ENCODE measurements at regions not wholly inside any gene's neighbourhood (a gene's known extent, or its start where the extent isn't known, plus 50 kb on each side); places are given as distances from the start of the nearest gene placed in this dataset.

DNA sequence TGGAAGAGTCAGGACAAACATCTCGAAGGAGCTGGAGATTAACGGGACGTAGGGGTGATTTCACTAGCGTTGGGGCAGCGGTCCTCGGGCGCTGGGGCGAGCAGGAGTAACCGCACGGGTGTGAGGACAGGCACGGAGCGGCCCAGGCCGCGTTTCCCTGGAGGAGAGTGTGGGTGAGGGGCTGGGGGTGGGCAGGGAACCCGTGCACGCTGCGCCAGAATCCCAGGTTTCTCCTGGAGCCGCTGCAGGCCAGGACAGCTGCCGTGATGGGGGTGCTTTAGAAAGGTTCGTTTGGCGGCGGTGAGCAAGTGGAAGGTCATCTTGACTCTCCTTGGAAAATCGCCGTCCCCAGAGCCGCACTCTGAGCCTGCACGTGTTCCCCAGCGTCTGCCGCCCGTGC, 290.2 kb upstream of the IRX1 start:
- no peaks in the 10 kb centered on the region for H3K79me2 ChIP-seq (ENCODE audit: insufficient read depth, low read length)
- ATAC-seq (ENCODE audit: insufficient read depth, low read depth) (no peak), DNase-seq (no peak)
- TF ChIP-seq EZH2 (IDR thresholded peaks at IDR 0.05; ENCODE audit: borderline replicate concordance, low read depth, low read length, severe bottlenecking) = no peak
- TF ChIP-seq, protein P1, sequence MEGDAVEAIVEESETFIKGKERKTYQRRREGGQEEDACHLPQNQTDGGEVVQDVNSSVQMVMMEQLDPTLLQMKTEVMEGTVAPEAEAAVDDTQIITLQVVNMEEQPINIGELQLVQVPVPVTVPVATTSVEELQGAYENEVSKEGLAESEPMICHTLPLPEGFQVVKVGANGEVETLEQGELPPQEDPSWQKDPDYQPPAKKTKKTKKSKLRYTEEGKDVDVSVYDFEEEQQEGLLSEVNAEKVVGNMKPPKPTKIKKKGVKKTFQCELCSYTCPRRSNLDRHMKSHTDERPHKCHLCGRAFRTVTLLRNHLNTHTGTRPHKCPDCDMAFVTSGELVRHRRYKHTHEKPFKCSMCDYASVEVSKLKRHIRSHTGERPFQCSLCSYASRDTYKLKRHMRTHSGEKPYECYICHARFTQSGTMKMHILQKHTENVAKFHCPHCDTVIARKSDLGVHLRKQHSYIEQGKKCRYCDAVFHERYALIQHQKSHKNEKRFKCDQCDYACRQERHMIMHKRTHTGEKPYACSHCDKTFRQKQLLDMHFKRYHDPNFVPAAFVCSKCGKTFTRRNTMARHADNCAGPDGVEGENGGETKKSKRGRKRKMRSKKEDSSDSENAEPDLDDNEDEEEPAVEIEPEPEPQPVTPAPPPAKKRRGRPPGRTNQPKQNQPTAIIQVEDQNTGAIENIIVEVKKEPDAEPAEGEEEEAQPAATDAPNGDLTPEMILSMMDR (IDR thresholded peaks at IDR 0.05; ENCODE audit: borderline replicate concordance, extremely low read depth, low read length, poor library complexity, severe bottlenecking) = no peak
- H3K4me2 ChIP-seq (ENCODE audit: insufficient read depth, low read length) = no peak overlapping the region
- H4K20me1 ChIP-seq (ENCODE audit: insufficient read depth, low read length) = no peaks in the 10 kb centered on the region
- peaks cover 9% of the 10 kb centered on the region for H3K4me1 ChIP-seq (ENCODE audit: insufficient read depth, low read length)
- no peaks in the 10 kb centered on the region for H3K9me3 ChIP-seq (ENCODE audit: insufficient read depth, low read length, severe bottlenecking)
- H3K27ac ChIP-seq (ENCODE audit: low read length) = no peak overlapping the region
- H3K4me3 ChIP-seq (ENCODE audit: low read depth in 1 of 2, low read length in 2 of 2) = no peak overlapping the region
- H3K36me3 ChIP-seq (ENCODE audit: insufficient read depth, low read length) = no peaks in the 10 kb centered on the region
- H3K27me3 ChIP-seq (ENCODE audit: insufficient read depth, low read length, poor library complexity) = no peaks in the 10 kb centered on the region
- H2AFZ ChIP-seq (ENCODE audit: low read depth, low read length) = no peak overlapping the region
- H3K9ac ChIP-seq (ENCODE audit: low read depth, low read length) = no peak overlapping the region

DNA sequence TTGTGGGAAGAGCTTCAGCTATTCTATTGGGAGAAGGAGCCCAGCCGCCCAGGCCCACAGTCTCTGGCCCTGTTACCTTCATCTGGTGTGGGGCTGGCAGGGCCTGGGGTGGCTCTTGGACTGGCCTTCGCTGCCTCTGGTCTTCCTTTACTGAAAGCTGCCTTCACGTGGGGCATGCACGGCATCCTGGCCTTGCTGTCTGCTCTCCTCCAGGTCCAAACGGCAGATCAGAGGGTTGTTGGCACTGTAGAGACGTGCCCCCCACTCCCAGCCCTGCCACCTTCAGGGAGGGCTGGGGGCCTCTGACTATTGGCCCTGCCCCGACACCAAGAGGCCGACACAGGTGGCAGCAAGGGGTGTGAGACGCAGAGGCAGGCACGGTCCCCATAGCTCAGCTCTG, 291.3 kb upstream of the IRX1 start:
- Histone ChIP-seq H2AFZ (ENCODE audit: low read depth, low read length) (no peak overlapping the region), H3K27me3 (ENCODE audit: insufficient read depth, low read length, poor library complexity) (no peaks in the 10 kb centered on the region), H3K27ac (ENCODE audit: low read length) (no peak overlapping the region), H3K79me2 (ENCODE audit: insufficient read depth, low read length) (no peaks in the 10 kb centered on the region), H3K4me2 (ENCODE audit: insufficient read depth, low read length) (no peak overlapping the region), H4K20me1 (ENCODE audit: insufficient read depth, low read length) (no peaks in the 10 kb centered on the region), H3K36me3 (ENCODE audit: insufficient read depth, low read length) (no peaks in the 10 kb centered on the region), H3K4me1 (ENCODE audit: insufficient read depth, low read length) (peaks cover 9% of the 10 kb centered on the region), H3K4me3 (ENCODE audit: low read depth in 1 of 2, low read length in 2 of 2) (no peak overlapping the region), H3K9me3 (ENCODE audit: insufficient read depth, low read length, severe bottlenecking) (no peaks in the 10 kb centered on the region), H3K9ac (ENCODE audit: low read depth, low read length) (no peak overlapping the region)
- no peak for TF ChIP-seq EZH2 (IDR thresholded peaks at IDR 0.05; ENCODE audit: borderline replicate concordance, low read depth, low read length, severe bottlenecking)
- TF ChIP-seq, protein P1 (IDR thresholded peaks at IDR 0.05; ENCODE audit: borderline replicate concordance, extremely low read depth, low read length, poor library complexity, severe bottlenecking) = no peak
- ATAC-seq (ENCODE audit: insufficient read depth, low read depth) (no peak), DNase-seq (no peak)

DNA sequence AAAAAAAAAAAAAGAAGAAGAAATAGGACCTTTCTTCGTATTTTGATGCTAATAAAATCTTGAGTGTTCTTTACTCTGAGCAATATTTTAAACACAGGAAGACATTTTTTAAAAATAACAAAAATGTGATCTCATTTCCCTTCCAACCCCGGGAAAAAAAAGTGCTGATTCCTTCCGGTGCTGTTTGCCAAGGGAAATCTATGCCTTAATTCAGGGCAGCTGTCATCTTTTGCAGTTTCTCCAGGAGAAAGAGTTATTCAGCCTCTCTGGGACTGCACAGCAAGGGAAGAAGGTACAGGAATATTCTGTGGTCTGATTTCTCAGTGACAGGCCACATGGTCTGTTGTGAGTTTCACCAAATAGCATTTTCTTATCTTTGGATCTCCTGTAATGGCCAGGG, 291.9 kb upstream of the IRX1 start:
- TF ChIP-seq, protein P1 (IDR thresholded peaks at IDR 0.05; ENCODE audit: borderline replicate concordance, extremely low read depth, low read length, poor library complexity, severe bottlenecking) = no peak
- no peak for TF ChIP-seq EZH2 (IDR thresholded peaks at IDR 0.05; ENCODE audit: borderline replicate concordance, low read depth, low read length, severe bottlenecking)
- H3K9ac ChIP-seq (ENCODE audit: low read depth, low read length) = no peak overlapping the region
- peaks cover 9% of the 10 kb centered on the region for H3K4me1 ChIP-seq (ENCODE audit: insufficient read depth, low read length)
- no peak overlapping the region for H2AFZ ChIP-seq (ENCODE audit: low read depth, low read length)
- no peaks in the 10 kb centered on the region for H4K20me1 ChIP-seq (ENCODE audit: insufficient read depth, low read length)
- H3K27me3 ChIP-seq (ENCODE audit: insufficient read depth, low read length, poor library complexity) = no peaks in the 10 kb centered on the region
- ATAC-seq (ENCODE audit: insufficient read depth, low read depth) (no peak), DNase-seq (no peak)
- H3K4me3 ChIP-seq (ENCODE audit: low read depth in 1 of 2, low read length in 2 of 2) = no peak overlapping the region
- no peaks in the 10 kb centered on the region for H3K79me2 ChIP-seq (ENCODE audit: insufficient read depth, low read length)
- H3K27ac ChIP-seq (ENCODE audit: low read length) = no peak overlapping the region
- H3K4me2 ChIP-seq (ENCODE audit: insufficient read depth, low read length) = no peak overlapping the region
- no peaks in the 10 kb centered on the region for H3K9me3 ChIP-seq (ENCODE audit: insufficient read depth, low read length, severe bottlenecking)
- H3K36me3 ChIP-seq (ENCODE audit: insufficient read depth, low read length) = no peaks in the 10 kb centered on the region

DNA sequence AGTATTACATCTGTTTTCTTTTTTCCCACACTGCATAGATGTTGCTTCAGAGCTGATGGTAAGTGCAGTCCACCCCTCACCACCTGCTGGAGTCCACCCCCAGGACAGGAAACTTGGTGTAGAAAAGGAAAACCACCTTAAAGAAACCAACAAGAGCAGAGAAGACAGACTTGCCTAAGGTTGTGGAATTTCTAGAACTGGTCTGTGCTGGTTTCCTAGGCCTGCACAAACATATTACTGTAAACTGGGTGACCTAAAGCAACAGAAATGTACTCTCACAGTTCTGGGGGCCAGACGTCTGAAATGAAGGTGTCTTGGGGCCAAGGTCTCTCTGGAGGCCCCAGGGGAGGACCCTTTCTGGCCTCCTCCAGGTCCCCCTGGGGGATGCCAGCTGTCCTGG, 293.4 kb upstream of the IRX1 start:
- TF ChIP-seq, protein P1 (IDR thresholded peaks at IDR 0.05; ENCODE audit: borderline replicate concordance, extremely low read depth, low read length, poor library complexity, severe bottlenecking) = no peak
- no peak for TF ChIP-seq EZH2 (IDR thresholded peaks at IDR 0.05; ENCODE audit: borderline replicate concordance, low read depth, low read length, severe bottlenecking)
- DNase-seq (no peak), ATAC-seq (ENCODE audit: insufficient read depth, low read depth) (peak; percentile 48; the same call in 1 of the 3 replicates)
- no peak overlapping the region for H3K9ac ChIP-seq (ENCODE audit: low read depth, low read length)
- no peak overlapping the region for H3K4me2 ChIP-seq (ENCODE audit: insufficient read depth, low read length)
- peaks cover 9% of the 10 kb centered on the region for H3K4me1 ChIP-seq (ENCODE audit: insufficient read depth, low read length)
- H2AFZ ChIP-seq (ENCODE audit: low read depth, low read length) = peak overlapping the region; percentile 8; the same call in 1 of the 2 replicates
- H3K27me3 ChIP-seq (ENCODE audit: insufficient read depth, low read length, poor library complexity) = no peaks in the 10 kb centered on the region
- no peaks in the 10 kb centered on the region for H3K9me3 ChIP-seq (ENCODE audit: insufficient read depth, low read length, severe bottlenecking)
- H4K20me1 ChIP-seq (ENCODE audit: insufficient read depth, low read length) = no peaks in the 10 kb centered on the region
- no peak overlapping the region for H3K4me3 ChIP-seq (ENCODE audit: low read depth in 1 of 2, low read length in 2 of 2)
- no peaks in the 10 kb centered on the region for H3K36me3 ChIP-seq (ENCODE audit: insufficient read depth, low read length)
- H3K79me2 ChIP-seq (ENCODE audit: insufficient read depth, low read length) = no peaks in the 10 kb centered on the region
- peak overlapping the region; percentile 50; the same call in 1 of the 2 replicates for H3K27ac ChIP-seq (ENCODE audit: low read length)

All from DND-41 (cell line).